ENCODE measurements at regions not wholly inside any gene's neighbourhood (a gene's known extent, or its start where the extent isn't known, plus 50 kb on each side); places are given as distances from the start of the nearest gene placed in this dataset.

GRCh38 chr3:191783024-191783423, 322.1 kb downstream of the PYDC2 start:
- no peak for TF ChIP-seq EZH2 (IDR thresholded peaks at IDR 0.05; ENCODE audit: insufficient read depth, poor library complexity, severe bottlenecking)
- no peak for TF ChIP-seq EZH2phosphoT487 (IDR thresholded peaks at IDR 0.05; ENCODE audit: insufficient read depth, low read depth)

Measured in GM23248 (cell line).